Left lung (tissue), 4 donors: ENCODE measurements at regions not wholly inside any gene's neighbourhood (a gene's known extent, or its start where the extent isn't known, plus 50 kb on each side); places are given as distances from the start of the nearest gene placed in this dataset.

Experiments used
- ATAC-seq: fragments of 200-7000 bp; cut with Tn5 transposase; one replicate; pipeline ENCODE4 v1.9.1; 2020; ENCODE audit warnings: moderate library complexity
- DNase-seq, 4 donors: peaks; one replicate each; pipeline ENCODE4 v3.0.0-alpha.2; 2013 to 2020
- H3K27ac ChIP-seq, 2 donors: fragments of 200-600 bp; sonication (generic) in 1 of 2; one replicate each; pipeline versions ENCODE4 v1.5.0 to v1.8.0; 2020 to 2021
- H3K27me3 ChIP-seq, 2 donors: fragments of 200-600 bp; sonication (generic) in 1 of 2; one replicate each; pipeline versions ENCODE4 v1.5.0 to v1.8.0; 2020 to 2021
- H3K36me3 ChIP-seq, 2 donors: fragments of 200-600 bp; sonication (generic) in 1 of 2; one replicate each; pipeline versions ENCODE4 v1.5.0 to v1.8.0; 2020 to 2021
- H3K4me1 ChIP-seq, 2 donors: fragments of 200-600 bp; one replicate each; pipeline ENCODE4 v1.8.0; 2021
- H3K4me3 ChIP-seq, 2 donors: fragments of 200-600 bp; sonication (generic) in 1 of 2; one replicate each; pipeline versions ENCODE4 v1.5.0 to v1.8.0; 2020 to 2021; ENCODE audit warnings: mild to moderate bottlenecking in 1 of 2
- H3K9me3 ChIP-seq, 2 donors: fragments of 200-600 bp; sonication (generic) in 1 of 2; one replicate each; pipeline versions ENCODE4 v1.5.0 to v1.8.0; 2020 to 2021
- intact Hi-C, 2 donors: fragments of 100-400 bp; cut with DNase I; formaldehyde crosslinking; loops; one replicate each; pipeline versions ENCODE4 v1.11.2 to v1.14.2; 2022
- TF ChIP-seq, protein P1 (sequence below), 2 donors: fragments of 200-600 bp; sonication (generic) in 1 of 2; IDR thresholded peaks; one replicate each; pipeline versions ENCODE4 v1.5.0 to v1.8.0; 2021; ENCODE audit warnings: antibody characterized with exemption in 2 of 2
- donor health status: DM: no; HTN: yes; CAD: no.
- donor health status: DM: no; HTN: no; CAD: no.

DNA sequence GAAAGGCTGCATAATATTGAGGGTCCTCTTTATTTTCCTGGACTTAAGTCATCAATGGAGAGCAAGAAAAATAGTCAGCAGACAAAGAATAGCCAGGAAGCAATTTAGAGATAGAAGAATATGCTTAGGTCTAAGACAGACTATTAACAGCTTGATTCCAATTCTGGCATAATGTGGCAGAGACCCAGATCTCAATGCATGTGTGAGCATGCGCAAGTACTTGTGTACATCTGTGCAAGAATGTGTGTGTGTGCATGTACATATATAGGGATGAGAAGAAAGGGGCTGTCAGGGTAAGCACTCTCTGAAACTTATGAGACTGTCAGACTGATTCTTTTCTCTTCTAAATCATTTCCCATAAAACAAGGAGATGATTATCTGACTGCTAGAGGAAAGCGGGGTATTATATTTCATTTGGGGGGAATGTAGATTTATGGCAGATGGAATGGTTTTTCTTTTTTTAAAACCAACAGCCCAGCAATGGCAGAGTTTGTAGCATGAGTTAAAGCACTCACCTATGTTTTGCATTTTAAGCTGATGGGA, 381.3 kb upstream of the SPRED2 start:
- H3K4me1 ChIP-seq, result no peaks in the 10 kb centered on the region
- no peaks in the 10 kb centered on the region for H3K9me3 ChIP-seq
- intact Hi-C loops, result no loop called here
- no peak for ATAC-seq
- H3K27me3 ChIP-seq, result no peaks in the 10 kb centered on the region
- no peak for DNase-seq
- no peaks in the 10 kb centered on the region for H3K36me3 ChIP-seq
- TF ChIP-seq, protein P1, sequence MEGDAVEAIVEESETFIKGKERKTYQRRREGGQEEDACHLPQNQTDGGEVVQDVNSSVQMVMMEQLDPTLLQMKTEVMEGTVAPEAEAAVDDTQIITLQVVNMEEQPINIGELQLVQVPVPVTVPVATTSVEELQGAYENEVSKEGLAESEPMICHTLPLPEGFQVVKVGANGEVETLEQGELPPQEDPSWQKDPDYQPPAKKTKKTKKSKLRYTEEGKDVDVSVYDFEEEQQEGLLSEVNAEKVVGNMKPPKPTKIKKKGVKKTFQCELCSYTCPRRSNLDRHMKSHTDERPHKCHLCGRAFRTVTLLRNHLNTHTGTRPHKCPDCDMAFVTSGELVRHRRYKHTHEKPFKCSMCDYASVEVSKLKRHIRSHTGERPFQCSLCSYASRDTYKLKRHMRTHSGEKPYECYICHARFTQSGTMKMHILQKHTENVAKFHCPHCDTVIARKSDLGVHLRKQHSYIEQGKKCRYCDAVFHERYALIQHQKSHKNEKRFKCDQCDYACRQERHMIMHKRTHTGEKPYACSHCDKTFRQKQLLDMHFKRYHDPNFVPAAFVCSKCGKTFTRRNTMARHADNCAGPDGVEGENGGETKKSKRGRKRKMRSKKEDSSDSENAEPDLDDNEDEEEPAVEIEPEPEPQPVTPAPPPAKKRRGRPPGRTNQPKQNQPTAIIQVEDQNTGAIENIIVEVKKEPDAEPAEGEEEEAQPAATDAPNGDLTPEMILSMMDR (IDR thresholded peaks at IDR 0.05), result no peak
- H3K4me3 ChIP-seq, result no peak overlapping the region
- no peak overlapping the region for H3K27ac ChIP-seq

DNA sequence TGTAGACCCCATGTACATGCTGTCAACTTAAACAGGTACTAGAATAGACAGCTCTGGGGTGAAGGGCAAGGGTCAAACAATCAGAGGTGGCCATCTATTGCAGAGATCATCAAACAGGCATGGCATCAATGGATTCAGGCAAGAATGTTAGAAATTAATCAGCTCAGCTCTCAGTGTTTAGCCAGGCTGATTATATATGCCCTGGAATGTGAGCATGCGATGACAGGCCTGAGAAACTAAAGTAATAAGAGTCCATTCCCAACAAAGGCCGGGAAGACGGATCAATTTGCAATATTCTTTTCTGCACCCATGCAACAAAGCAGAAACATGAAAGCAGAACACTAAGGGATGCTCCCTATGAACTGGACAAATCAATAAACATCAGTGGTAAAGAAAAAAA, 380.5 kb upstream of the SPRED2 start:
- Histone ChIP-seq H3K27me3 (no peaks in the 10 kb centered on the region), H3K36me3 (no peaks in the 10 kb centered on the region), H3K27ac (no peak overlapping the region), H3K4me1 (no peaks in the 10 kb centered on the region), H3K9me3 (peaks cover 0 to 6% of the 10 kb centered on the region in 2 donors), H3K4me3 (no peak overlapping the region)
- ATAC-seq, result no peak
- TF ChIP-seq, protein P1 (IDR thresholded peaks at IDR 0.05), result no peak
- intact Hi-C loops, result no loop called here
- DNase-seq, result no peak

DNA sequence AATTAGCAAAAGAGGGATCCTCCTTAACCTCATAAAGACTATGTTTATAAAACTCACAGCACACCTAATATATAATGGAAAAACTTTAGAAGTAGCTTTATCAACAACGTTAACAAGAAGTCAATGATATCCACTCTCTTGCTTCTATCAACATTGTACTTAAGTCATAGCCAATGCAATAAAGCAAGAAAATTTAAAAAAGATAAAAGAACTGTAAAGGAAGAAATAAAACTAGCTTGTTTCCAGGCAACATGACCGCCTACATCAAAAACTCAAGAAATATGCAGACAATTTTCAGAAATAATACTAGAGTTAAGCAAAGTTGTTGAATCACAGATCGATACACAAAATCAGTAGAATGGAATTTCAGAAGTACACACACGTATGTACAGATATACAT, 375.5 kb upstream of the SPRED2 start:
- Histone ChIP-seq H3K27ac (no peak overlapping the region), H3K27me3 (no peaks in the 10 kb centered on the region), H3K4me1 (no peaks in the 10 kb centered on the region), H3K4me3 (no peak overlapping the region), H3K9me3 (peaks cover 0 to 19% of the 10 kb centered on the region in 2 donors), H3K36me3 (no peaks in the 10 kb centered on the region)
- TF ChIP-seq, protein P1 (IDR thresholded peaks at IDR 0.05), result no peak
- ATAC-seq (no peak), DNase-seq (no peak)
- intact Hi-C loops, result no loop called here

DNA sequence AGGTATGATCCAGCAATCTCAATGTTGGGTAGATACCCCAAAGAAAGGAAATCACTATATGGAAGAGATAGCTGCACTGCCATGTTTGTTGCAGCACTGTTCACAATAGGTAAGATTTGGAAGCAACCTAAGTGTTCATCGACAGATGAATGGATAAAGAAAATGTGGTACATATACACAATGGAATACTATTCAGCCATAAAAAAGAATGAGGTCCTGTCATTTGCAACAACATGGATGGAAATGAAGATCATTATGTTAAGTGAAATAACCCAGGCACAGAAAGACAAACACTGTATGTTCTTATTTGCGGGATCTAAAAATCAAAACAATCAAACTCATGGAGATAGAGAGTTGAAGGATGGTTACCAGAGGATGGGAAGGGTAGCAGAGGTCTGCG, 372.4 kb upstream of the SPRED2 start:
- TF ChIP-seq, protein P1 (IDR thresholded peaks at IDR 0.05), result no peak
- ATAC-seq (no peak), DNase-seq (no peak)
- intact Hi-C loops, result no loop called here
- peaks cover 0 to 19% of the 10 kb centered on the region in 2 donors for H3K9me3 ChIP-seq
- no peaks in the 10 kb centered on the region for H3K36me3 ChIP-seq
- H3K4me3 ChIP-seq, result no peak overlapping the region
- no peaks in the 10 kb centered on the region for H3K4me1 ChIP-seq
- H3K27ac ChIP-seq, result no peak overlapping the region
- no peaks in the 10 kb centered on the region for H3K27me3 ChIP-seq

DNA sequence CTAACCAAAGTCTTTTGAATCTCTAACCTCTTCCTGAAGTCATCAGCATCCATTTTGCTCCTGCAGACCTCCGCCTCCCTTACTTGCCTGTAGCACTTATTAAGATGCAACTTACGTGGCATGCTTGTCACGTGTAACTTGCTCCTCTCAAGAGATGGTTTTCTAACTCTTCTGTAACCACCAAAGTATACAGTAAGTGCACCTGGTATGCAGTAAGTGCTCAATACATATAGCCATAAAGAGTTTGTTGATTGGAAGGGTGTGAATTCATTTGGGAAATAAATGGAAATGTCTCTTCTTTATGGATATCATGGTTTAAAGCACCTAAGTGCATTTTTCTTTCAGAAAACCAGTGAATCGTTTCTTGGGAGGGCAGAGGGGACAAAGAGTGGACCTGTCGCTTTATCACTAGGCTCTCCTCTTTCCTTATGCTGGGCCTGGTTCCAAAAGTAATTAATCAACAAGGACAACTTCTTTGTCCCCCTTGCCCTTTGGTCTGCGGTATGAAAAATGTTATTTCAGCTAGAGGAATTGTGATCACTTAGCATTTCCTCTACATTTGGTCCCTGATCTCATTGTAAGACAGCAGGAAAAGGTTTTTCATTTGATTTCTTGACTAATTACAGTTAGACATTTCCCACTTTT, 370.0 kb upstream of the SPRED2 start:
- no peak for DNase-seq
- no peak overlapping the region for H3K27ac ChIP-seq
- TF ChIP-seq, protein P1 (IDR thresholded peaks at IDR 0.05), result no peak

More for the DNA sequence above, 370.0 kb upstream of the SPRED2 start:
- Histone ChIP-seq H3K4me1 (no peaks in the 10 kb centered on the region), H3K9me3 (peaks cover 0 to 9% of the 10 kb centered on the region in 2 donors), H3K4me3 (no peak overlapping the region), H3K36me3 (no peaks in the 10 kb centered on the region), H3K27me3 (no peaks in the 10 kb centered on the region)
- intact Hi-C loops, result no loop called here
- ATAC-seq, result no peak
